ENCODE measurements at regions not wholly inside any gene's neighbourhood (a gene's known extent, or its start where the extent isn't known, plus 50 kb on each side); places are given as distances from the start of the nearest gene placed in this dataset.

GRCh38 chr2:37865640-37866039 is 59.4 kb upstream of the RMDN2 start:
- no peak overlapping the region for H3K4me3 ChIP-seq
- no peak for TF ChIP-seq POLR2A (IDR thresholded peaks at IDR 0.05)
- no peak for TF ChIP-seq CTCF (IDR thresholded peaks at IDR 0.05)
- 74 to 76% methylated on average over 5 of the region's 5 CpGs for WGBS, 2 donors
- no peak overlapping the region for H3K27ac ChIP-seq
- intact Hi-C loops (cut with DNase I), result no loop called here
- no peaks in the 10 kb centered on the region for H3K9me3 ChIP-seq
- peaks cover 0 to 14% (median 0%) of the 10 kb centered on the region in 3 donors for H3K4me1 ChIP-seq
- H3K36me3 ChIP-seq, result no peaks in the 10 kb centered on the region
- no peak for DNase-seq
- peaks cover 0 to 32% (median 0%) of the 10 kb centered on the region in 4 donors for H3K27me3 ChIP-seq

DNA sequence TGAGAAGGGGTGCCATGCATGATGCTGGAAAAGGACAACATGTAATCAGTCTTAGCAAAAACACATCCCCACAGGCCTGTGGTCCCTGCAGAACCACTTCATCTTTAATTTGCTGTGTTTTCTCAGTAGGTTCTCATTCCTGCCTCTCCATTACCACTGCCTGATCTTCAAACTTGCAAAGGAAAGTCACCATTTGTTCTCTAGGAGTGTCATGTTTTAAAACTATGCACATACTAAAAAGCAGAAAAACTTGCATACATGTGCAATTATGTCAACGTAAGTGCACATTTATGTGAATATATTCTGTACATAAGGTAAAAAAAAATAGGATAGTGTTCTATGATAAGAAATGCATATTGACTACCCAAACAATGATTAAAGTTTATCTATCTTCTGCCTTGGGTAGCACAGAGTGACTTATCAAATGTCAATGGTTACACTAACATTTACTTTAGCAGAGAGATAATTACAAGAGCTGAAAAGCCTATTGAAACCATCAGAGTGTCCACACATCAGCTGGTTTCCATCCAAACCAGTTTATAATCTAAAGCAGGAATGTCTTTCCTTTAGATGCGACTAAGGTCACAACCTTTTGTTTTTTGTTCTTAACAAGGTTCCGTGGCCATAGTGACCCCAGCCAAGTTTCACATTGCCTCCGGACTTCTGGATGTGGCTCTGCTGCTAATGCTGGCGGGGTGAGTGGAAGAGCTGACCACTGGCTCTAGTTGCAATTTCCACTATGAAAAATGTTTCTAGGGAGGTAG is 58.7 kb upstream of the RMDN2 start:
- H3K9me3 ChIP-seq, result no peaks in the 10 kb centered on the region
- H3K27me3 ChIP-seq, result peaks cover 0 to 25% (median 0%) of the 10 kb centered on the region in 4 donors
- H3K4me3 ChIP-seq, result no peak overlapping the region
- peaks cover 3 to 21% (median 3%) of the 10 kb centered on the region in 3 donors for H3K4me1 ChIP-seq
- intact Hi-C loops (cut with DNase I), result no loop called here
- no peak overlapping the region for H3K27ac ChIP-seq
- no peaks in the 10 kb centered on the region for H3K36me3 ChIP-seq
- DNase-seq, result no peak
- TF ChIP-seq POLR2A (IDR thresholded peaks at IDR 0.05) (no peak), CTCF (IDR thresholded peaks at IDR 0.05) (no peak)
- WGBS, 2 donors, result 50 to 51% methylated on average over 5 of the region's 5 CpGs

GRCh38 chr2:37867166-37867565 is 57.9 kb upstream of the RMDN2 start:
- TF ChIP-seq CTCF (IDR thresholded peaks at IDR 0.05) (no peak), POLR2A (IDR thresholded peaks at IDR 0.05) (no peak)
- no peak for DNase-seq
- intact Hi-C loops (cut with DNase I), result no loop called here
- H3K9me3 ChIP-seq, result no peaks in the 10 kb centered on the region
- peaks cover 0 to 19% (median 0%) of the 10 kb centered on the region in 4 donors for H3K27me3 ChIP-seq
- H3K36me3 ChIP-seq, result no peaks in the 10 kb centered on the region
- peaks cover 8 to 29% (median 11%) of the 10 kb centered on the region in 3 donors for H3K4me1 ChIP-seq
- no peak overlapping the region for H3K4me3 ChIP-seq
- H3K27ac ChIP-seq, result no peak overlapping the region
- WGBS, 2 donors, result 63 to 88% methylated on average over 2 of the region's 2 CpGs

DNA sequence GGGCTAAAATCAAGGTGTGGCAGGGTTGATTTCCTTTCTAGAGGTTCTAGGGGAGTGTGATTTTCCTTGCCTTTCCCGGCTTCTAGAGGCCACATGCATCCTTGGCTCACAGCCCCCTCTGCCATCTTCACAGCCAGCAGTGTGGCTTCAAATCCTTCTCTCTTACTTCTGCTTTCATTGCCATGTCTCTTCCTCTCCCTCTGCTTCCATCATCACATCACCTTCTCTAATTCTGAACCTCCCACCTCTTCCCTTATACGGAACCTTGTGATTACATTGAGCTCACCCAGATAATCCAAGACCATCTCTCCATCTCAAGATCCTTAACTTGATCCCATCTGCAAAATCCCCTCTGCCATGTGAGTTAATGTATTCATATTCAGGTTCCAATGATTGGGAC is 56.2 kb upstream of the RMDN2 start:
- Histone ChIP-seq H3K4me3 (no peak overlapping the region), H3K36me3 (no peaks in the 10 kb centered on the region), H3K9me3 (no peaks in the 10 kb centered on the region), H3K27me3 (peaks cover 0 to 6% (median 0%) of the 10 kb centered on the region in 4 donors), H3K4me1 (peaks cover 12 to 41% (median 15%) of the 10 kb centered on the region in 3 donors), H3K27ac (no peak overlapping the region)
- DNase-seq, result no peak
- WGBS, 2 donors, result 41 to 44% methylated on average over 2 of the region's 2 CpGs
- TF ChIP-seq POLR2A (IDR thresholded peaks at IDR 0.05) (no peak), CTCF (IDR thresholded peaks at IDR 0.05) (no peak)
- intact Hi-C loops (cut with DNase I), result no loop called here

GRCh38 chr2:37869304-37869703 is 55.8 kb upstream of the RMDN2 start:
- intact Hi-C loops (cut with DNase I), result no loop called here
- no peaks in the 10 kb centered on the region for H3K36me3 ChIP-seq
- peaks cover 0 to 9% (median 0%) of the 10 kb centered on the region in 4 donors for H3K27me3 ChIP-seq
- WGBS, 2 donors, result 50 to 61% methylated on average over 1 to 2 of the region's 2 CpGs
- H3K4me3 ChIP-seq, result no peak overlapping the region
- H3K9me3 ChIP-seq, result no peaks in the 10 kb centered on the region
- H3K27ac ChIP-seq, result no peak overlapping the region
- no peak for DNase-seq
- H3K4me1 ChIP-seq, result peaks cover 12 to 41% (median 15%) of the 10 kb centered on the region in 3 donors
- TF ChIP-seq POLR2A (IDR thresholded peaks at IDR 0.05) (no peak), CTCF (IDR thresholded peaks at IDR 0.05) (no peak)

All from esophagus squamous epithelium (tissue), 5 donors.